H1 (cell line): ENCODE measurements at regions not wholly inside any gene's neighbourhood (a gene's known extent, or its start where the extent isn't known, plus 50 kb on each side); places are given as distances from the start of the nearest gene placed in this dataset.

Experiments used
- CTBP2 ChIP-seq: IDR thresholded peaks from 2 replicates; pipeline ENCODE4 v1.7.0; 2011; ENCODE audit warnings: borderline replicate concordance, mild to moderate bottlenecking, moderate library complexity, mixed read lengths, low read length; ENCODE audit not compliant: insufficient read depth, insufficient read length
- FOSL1 ChIP-seq: IDR thresholded peaks from 2 replicates; pipeline ENCODE4 v1.6.1; 2011; ENCODE audit warnings: mild to moderate bottlenecking, low read depth, low read length, moderate library complexity; ENCODE audit not compliant: insufficient read depth
- GTF2F1 ChIP-seq: IDR thresholded peaks from 2 replicates; pipeline ENCODE4 v1.6.1; 2012; ENCODE audit warnings: low read depth, low read length, improper control_type of control experiment, borderline replicate concordance
- HDAC2 ChIP-seq, 2 experiments: fragments of 300-600 bp in 1 of 2; sonication (generic) in 1 of 2; IDR thresholded peaks; 2 replicates each; pipeline ENCODE4 v1.6.1; 2011 to 2012; ENCODE audit warnings: low read depth in 2 of 2, low read length in 2 of 2, mild to moderate bottlenecking in 2 of 2, moderate library complexity in 2 of 2, borderline replicate concordance in 1 of 2, inconsistent platforms in 1 of 2
- KDM1A ChIP-seq: fragments of 200-600, 300-600 bp; sonication (generic); IDR thresholded peaks from 2 replicates; pipeline ENCODE4 v1.7.1; 2016; ENCODE audit warnings: mild to moderate bottlenecking, low read length, borderline replicate concordance
- POU5F1 ChIP-seq: IDR thresholded peaks from 2 replicates; pipeline ENCODE4 v1.6.1; 2011; ENCODE audit warnings: low read depth, mild to moderate bottlenecking, low read length, moderate library complexity
- RXRA ChIP-seq: IDR thresholded peaks from 2 replicates; pipeline ENCODE4 v1.6.1; 2011; ENCODE audit warnings: low read depth, mild to moderate bottlenecking, low read length, moderate library complexity; ENCODE audit not compliant: insufficient read depth
- SAP30 ChIP-seq: fragments of 300-600 bp; sonication (generic); IDR thresholded peaks from 2 replicates; pipeline ENCODE4 v1.7.1; 2012; ENCODE audit warnings: low read length, moderate library complexity, mild to moderate bottlenecking, inconsistent platforms; ENCODE audit not compliant: insufficient read depth, insufficient replicate concordance
- SIRT6 ChIP-seq: IDR thresholded peaks from one replicate; pipeline ENCODE4 v1.7.1; 2012; ENCODE audit warnings: low read length, inconsistent platforms
- TAF1 ChIP-seq: IDR thresholded peaks from 2 replicates; pipeline ENCODE4 v1.6.1; 2011; ENCODE audit warnings: mild to moderate bottlenecking, low read depth, low read length
- TF ChIP-seq, protein P1 (sequence below): fragments of 300-600 bp; sonication (generic); IDR thresholded peaks from 2 replicates; pipeline ENCODE4 v1.7.1; 2012; ENCODE audit warnings: low read length, moderate library complexity, mild to moderate bottlenecking, inconsistent platforms; ENCODE audit not compliant: insufficient replicate concordance

DNA sequence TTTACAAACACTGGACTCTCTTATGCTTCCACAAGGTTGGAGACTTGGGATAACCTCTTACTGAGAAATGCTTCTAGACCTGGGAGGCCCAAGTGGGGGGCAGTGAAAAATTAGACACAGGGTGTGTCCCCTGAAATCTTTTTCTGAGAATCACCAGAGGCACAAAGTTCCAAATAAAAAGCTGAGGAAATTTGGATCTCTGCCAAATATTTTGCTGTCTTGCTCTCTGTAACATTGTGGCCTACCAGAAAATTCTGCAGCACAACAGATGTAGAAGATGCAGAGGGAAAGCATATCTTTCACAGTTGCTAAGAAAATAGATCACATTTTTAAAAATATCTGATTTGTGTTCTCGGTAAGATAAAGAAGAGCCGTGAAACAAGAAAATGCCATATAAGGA, 849.4 kb downstream of the CCSER2 start (continued):
- TF ChIP-seq, protein P1, sequence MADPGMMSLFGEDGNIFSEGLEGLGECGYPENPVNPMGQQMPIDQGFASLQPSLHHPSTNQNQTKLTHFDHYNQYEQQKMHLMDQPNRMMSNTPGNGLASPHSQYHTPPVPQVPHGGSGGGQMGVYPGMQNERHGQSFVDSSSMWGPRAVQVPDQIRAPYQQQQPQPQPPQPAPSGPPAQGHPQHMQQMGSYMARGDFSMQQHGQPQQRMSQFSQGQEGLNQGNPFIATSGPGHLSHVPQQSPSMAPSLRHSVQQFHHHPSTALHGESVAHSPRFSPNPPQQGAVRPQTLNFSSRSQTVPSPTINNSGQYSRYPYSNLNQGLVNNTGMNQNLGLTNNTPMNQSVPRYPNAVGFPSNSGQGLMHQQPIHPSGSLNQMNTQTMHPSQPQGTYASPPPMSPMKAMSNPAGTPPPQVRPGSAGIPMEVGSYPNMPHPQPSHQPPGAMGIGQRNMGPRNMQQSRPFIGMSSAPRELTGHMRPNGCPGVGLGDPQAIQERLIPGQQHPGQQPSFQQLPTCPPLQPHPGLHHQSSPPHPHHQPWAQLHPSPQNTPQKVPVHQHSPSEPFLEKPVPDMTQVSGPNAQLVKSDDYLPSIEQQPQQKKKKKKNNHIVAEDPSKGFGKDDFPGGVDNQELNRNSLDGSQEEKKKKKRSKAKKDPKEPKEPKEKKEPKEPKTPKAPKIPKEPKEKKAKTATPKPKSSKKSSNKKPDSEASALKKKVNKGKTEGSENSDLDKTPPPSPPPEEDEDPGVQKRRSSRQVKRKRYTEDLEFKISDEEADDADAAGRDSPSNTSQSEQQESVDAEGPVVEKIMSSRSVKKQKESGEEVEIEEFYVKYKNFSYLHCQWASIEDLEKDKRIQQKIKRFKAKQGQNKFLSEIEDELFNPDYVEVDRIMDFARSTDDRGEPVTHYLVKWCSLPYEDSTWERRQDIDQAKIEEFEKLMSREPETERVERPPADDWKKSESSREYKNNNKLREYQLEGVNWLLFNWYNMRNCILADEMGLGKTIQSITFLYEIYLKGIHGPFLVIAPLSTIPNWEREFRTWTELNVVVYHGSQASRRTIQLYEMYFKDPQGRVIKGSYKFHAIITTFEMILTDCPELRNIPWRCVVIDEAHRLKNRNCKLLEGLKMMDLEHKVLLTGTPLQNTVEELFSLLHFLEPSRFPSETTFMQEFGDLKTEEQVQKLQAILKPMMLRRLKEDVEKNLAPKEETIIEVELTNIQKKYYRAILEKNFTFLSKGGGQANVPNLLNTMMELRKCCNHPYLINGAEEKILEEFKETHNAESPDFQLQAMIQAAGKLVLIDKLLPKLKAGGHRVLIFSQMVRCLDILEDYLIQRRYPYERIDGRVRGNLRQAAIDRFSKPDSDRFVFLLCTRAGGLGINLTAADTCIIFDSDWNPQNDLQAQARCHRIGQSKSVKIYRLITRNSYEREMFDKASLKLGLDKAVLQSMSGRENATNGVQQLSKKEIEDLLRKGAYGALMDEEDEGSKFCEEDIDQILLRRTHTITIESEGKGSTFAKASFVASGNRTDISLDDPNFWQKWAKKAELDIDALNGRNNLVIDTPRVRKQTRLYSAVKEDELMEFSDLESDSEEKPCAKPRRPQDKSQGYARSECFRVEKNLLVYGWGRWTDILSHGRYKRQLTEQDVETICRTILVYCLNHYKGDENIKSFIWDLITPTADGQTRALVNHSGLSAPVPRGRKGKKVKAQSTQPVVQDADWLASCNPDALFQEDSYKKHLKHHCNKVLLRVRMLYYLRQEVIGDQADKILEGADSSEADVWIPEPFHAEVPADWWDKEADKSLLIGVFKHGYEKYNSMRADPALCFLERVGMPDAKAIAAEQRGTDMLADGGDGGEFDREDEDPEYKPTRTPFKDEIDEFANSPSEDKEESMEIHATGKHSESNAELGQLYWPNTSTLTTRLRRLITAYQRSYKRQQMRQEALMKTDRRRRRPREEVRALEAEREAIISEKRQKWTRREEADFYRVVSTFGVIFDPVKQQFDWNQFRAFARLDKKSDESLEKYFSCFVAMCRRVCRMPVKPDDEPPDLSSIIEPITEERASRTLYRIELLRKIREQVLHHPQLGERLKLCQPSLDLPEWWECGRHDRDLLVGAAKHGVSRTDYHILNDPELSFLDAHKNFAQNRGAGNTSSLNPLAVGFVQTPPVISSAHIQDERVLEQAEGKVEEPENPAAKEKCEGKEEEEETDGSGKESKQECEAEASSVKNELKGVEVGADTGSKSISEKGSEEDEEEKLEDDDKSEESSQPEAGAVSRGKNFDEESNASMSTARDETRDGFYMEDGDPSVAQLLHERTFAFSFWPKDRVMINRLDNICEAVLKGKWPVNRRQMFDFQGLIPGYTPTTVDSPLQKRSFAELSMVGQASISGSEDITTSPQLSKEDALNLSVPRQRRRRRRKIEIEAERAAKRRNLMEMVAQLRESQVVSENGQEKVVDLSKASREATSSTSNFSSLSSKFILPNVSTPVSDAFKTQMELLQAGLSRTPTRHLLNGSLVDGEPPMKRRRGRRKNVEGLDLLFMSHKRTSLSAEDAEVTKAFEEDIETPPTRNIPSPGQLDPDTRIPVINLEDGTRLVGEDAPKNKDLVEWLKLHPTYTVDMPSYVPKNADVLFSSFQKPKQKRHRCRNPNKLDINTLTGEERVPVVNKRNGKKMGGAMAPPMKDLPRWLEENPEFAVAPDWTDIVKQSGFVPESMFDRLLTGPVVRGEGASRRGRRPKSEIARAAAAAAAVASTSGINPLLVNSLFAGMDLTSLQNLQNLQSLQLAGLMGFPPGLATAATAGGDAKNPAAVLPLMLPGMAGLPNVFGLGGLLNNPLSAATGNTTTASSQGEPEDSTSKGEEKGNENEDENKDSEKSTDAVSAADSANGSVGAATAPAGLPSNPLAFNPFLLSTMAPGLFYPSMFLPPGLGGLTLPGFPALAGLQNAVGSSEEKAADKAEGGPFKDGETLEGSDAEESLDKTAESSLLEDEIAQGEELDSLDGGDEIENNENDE = no peak
- TF ChIP-seq FOSL1 = no peak
- TF ChIP-seq GTF2F1 = no peak
- TF ChIP-seq TAF1 = no peak
- TF ChIP-seq SAP30 = no peak
- no peak for TF ChIP-seq POU5F1
- TF ChIP-seq KDM1A = no peak
- TF ChIP-seq SIRT6 = no peak
- no peak for TF ChIP-seq RXRA
- TF ChIP-seq CTBP2 = no peak
- TF ChIP-seq HDAC2 (IDR thresholded peaks at IDR 0.05; ENCODE audit: borderline replicate concordance in 1 of 2, low read depth in 2 of 2, low read length in 2 of 2) = no peak
- TF ChIP-seq, all 59 proteins: peak for 0
